Activated naive CD4-positive, alpha-beta T cell treated with anti-CD3 and anti-CD28 coated beads for 36 hours (primary cell): ENCODE measurements at regions not wholly inside any gene's neighbourhood (a gene's known extent, or its start where the extent isn't known, plus 50 kb on each side); places are given as distances from the start of the nearest gene placed in this dataset.
"Not testable (repeated sequence)": the region's sequence is repeated elsewhere in the genome, so short reads cannot be mapped to it uniquely, and the experiment has no call there.

ENCODE experiments used
- CTCF ChIA-PET: fragments of 350-600 bp; sonication (Branson Sonifier 250); formaldehyde crosslinking; loops from one replicate; lab custom pipeline; 2021; ENCODE audit warnings: antibody characterized with exemption; lab: Charles Lee
- DNase-seq: peaks from one replicate; pipeline ENCODE4 v3.0.0-alpha.2; 2020
- H3K27ac Mint-ChIP-seq: one replicate; pipeline ENCODE4 v1.8.0; 2021; ENCODE audit warnings: mild to moderate bottlenecking, mixed read lengths
- H3K27me3 Mint-ChIP-seq: one replicate; pipeline ENCODE4 v1.8.0; 2021; ENCODE audit warnings: low read depth, mixed read lengths
- H3K36me3 Mint-ChIP-seq: one replicate; pipeline ENCODE4 v1.8.0; 2021; ENCODE audit warnings: low read depth, mixed read lengths
- H3K4me1 Mint-ChIP-seq: one replicate; pipeline ENCODE4 v1.8.0; 2021; ENCODE audit warnings: low read depth, mixed read lengths
- H3K4me3 Mint-ChIP-seq: one replicate; pipeline ENCODE4 v1.8.0; 2021; ENCODE audit warnings: mild to moderate bottlenecking, moderate library complexity, mixed read lengths
- H3K9me3 Mint-ChIP-seq: one replicate; pipeline ENCODE4 v1.8.0; 2021; ENCODE audit warnings: mixed read lengths
- intact Hi-C: fragments of 100-400 bp; cut with micrococcal nuclease; formaldehyde crosslinking; loops from one replicate; pipeline ENCODE4 v1.15.1; 2023

GRCh38 chr12:114022081-114022480, 56.0 kb upstream of the RBM19 start:
- H3K27ac Mint-ChIP-seq, DNase-seq, H3K4me1 Mint-ChIP-seq, H3K36me3 Mint-ChIP-seq, H3K4me3 Mint-ChIP-seq, intact Hi-C loops, H3K9me3 Mint-ChIP-seq: not testable (repeated sequence)
- CTCF ChIA-PET = interaction anchor here (0.6 kb wide), 1 partner anchor 209 kb away, joined by 7 read pairs; no protein-coding TSS in a partner anchor
- H3K27me3 Mint-ChIP-seq = peaks cover 15% of the 10 kb centered on the region

GRCh38 chr12:114018669-114019068, 52.5 kb upstream of the RBM19 start:
- no peaks in the 10 kb centered on the region for H3K36me3 Mint-ChIP-seq
- no peak for DNase-seq
- intact Hi-C loops = no loop called here
- H3K4me1 Mint-ChIP-seq = no peaks in the 10 kb centered on the region
- no peak overlapping the region for H3K27ac Mint-ChIP-seq
- H3K9me3 Mint-ChIP-seq = no peaks in the 10 kb centered on the region
- H3K4me3 Mint-ChIP-seq = no peak overlapping the region
- CTCF ChIA-PET = no interaction called here
- H3K27me3 Mint-ChIP-seq = peaks cover 20% of the 10 kb centered on the region
